ENCODE measurements at regions not wholly inside any gene's neighbourhood (a gene's known extent, or its start where the extent isn't known, plus 50 kb on each side); places are given as distances from the start of the nearest gene placed in this dataset.

DNA sequence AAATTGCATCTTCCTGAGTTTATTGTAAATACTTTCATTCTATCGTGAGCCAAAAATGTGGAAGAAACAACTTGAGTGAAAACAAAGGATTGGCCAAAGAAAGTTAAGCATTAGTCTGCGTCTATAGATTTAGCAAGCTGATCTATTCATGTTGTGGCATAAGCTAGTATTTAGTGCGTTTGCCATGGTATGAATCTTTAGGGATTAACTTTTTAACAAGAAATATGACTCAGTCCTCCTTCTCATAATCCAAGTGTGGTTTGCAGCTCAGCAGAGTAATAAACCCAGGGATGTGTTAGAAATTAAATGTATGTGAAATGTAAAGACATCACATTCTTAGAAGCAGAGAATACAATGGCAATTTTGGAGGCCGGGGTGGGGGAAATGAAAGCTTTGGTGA is 1110.9 kb downstream of the NLGN4X start:
- DNase-seq (no peak), ATAC-seq (no peak)
- TF ChIP-seq, protein P1, sequence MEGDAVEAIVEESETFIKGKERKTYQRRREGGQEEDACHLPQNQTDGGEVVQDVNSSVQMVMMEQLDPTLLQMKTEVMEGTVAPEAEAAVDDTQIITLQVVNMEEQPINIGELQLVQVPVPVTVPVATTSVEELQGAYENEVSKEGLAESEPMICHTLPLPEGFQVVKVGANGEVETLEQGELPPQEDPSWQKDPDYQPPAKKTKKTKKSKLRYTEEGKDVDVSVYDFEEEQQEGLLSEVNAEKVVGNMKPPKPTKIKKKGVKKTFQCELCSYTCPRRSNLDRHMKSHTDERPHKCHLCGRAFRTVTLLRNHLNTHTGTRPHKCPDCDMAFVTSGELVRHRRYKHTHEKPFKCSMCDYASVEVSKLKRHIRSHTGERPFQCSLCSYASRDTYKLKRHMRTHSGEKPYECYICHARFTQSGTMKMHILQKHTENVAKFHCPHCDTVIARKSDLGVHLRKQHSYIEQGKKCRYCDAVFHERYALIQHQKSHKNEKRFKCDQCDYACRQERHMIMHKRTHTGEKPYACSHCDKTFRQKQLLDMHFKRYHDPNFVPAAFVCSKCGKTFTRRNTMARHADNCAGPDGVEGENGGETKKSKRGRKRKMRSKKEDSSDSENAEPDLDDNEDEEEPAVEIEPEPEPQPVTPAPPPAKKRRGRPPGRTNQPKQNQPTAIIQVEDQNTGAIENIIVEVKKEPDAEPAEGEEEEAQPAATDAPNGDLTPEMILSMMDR (IDR thresholded peaks at IDR 0.05): no peak
- ChIA-PET CTCF (no interaction called here), POLR2A (no interaction called here)
- H3K36me3 Mint-ChIP-seq (ENCODE audit: low read depth): no peaks in the 10 kb centered on the region
- H3K4me3 Mint-ChIP-seq: no peak overlapping the region
- H3K27ac Mint-ChIP-seq: no peak overlapping the region
- H3K4me1 Mint-ChIP-seq (ENCODE audit: low read depth): no peaks in the 10 kb centered on the region
- H3K27me3 Mint-ChIP-seq: no peaks in the 10 kb centered on the region
- no peaks in the 10 kb centered on the region for H3K9me3 Mint-ChIP-seq
- intact Hi-C loops (cut with micrococcal nuclease): loop anchor here (10.0 kb wide), 1 partner anchor 573 kb away; no protein-coding TSS in a partner anchor

DNA sequence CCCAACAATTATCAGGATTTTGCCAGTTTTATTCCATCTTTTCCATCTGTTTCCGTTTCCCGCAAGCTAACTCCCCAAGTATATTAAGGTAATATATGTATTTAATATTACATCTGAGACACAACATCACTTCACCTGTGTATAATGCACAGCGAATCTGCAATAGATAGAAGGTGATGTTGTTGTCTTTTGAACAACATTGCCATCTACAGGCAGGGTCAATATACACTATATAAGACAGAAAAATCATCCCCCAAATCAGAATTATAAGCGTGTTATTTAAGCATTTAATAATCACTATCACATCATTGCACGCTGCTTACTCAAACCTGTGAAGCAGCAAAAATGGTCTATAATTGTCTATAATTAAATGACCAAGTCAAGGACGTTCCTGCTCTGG is 1115.5 kb downstream of the NLGN4X start:
- DNase-seq (no peak), ATAC-seq (no peak)
- H3K4me3 Mint-ChIP-seq: no peak overlapping the region
- no peaks in the 10 kb centered on the region for H3K9me3 Mint-ChIP-seq
- intact Hi-C loops (cut with micrococcal nuclease): loop anchor here (10.0 kb wide), 1 partner anchor 568 kb away; no protein-coding TSS in a partner anchor
- ChIA-PET POLR2A (no interaction called here), CTCF (no interaction called here)
- TF ChIP-seq, protein P1 (IDR thresholded peaks at IDR 0.05): no peak
- no peaks in the 10 kb centered on the region for H3K36me3 Mint-ChIP-seq (ENCODE audit: low read depth)
- H3K27me3 Mint-ChIP-seq: no peaks in the 10 kb centered on the region
- H3K4me1 Mint-ChIP-seq (ENCODE audit: low read depth): no peaks in the 10 kb centered on the region
- H3K27ac Mint-ChIP-seq: no peak overlapping the region

DNA sequence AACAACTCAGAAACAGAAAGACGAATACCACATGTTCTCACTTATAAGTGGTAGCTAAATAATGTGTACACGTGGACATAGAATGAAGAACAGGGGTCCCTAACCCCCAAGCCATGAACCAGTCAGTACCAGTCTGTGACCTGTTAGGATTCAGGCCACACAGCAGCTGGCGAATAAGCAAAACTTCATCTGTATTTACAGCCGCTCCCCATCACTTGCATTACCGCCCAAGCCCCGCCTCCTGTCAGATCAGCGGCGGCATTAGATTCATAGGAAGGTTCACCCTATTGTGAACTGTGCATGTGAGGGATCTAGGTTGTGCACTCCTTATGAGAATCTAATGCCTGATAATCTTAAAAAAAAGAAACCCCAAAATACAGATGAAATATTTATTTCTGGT is 1128.7 kb downstream of the NLGN4X start:
- H3K4me3 Mint-ChIP-seq: no peak overlapping the region
- CTCF ChIA-PET: no interaction called here
- intact Hi-C loops (cut with micrococcal nuclease): no loop called here
- DNase-seq (no peak), ATAC-seq (no peak)
- H3K4me1 Mint-ChIP-seq (ENCODE audit: low read depth): no peaks in the 10 kb centered on the region
- no peaks in the 10 kb centered on the region for H3K27me3 Mint-ChIP-seq
- H3K9me3 Mint-ChIP-seq: no peaks in the 10 kb centered on the region
- POLR2A ChIA-PET: no interaction called here
- no peak overlapping the region for H3K27ac Mint-ChIP-seq
- no peaks in the 10 kb centered on the region for H3K36me3 Mint-ChIP-seq (ENCODE audit: low read depth)
- TF ChIP-seq, protein P1 (IDR thresholded peaks at IDR 0.05): no peak

DNA sequence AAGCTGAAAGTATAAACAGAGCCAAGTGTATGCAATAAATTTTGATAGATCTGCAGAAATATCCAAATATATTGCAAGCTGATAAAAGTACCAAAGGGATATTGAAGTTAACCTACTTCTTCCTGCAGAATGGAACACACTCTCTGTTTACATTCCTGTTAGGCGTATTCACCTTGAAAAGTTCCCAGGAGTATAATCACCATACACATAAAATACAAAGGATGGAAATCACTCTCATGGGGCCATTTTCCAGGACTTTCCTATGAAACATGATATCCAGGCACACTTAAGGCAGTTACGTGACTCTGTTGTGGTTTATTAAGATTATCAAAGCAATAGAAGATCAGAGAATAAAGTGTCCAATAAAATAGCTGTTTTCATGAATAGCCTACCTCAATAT is 1142.3 kb downstream of the NLGN4X start:
- H3K36me3 Mint-ChIP-seq (ENCODE audit: low read depth): no peaks in the 10 kb centered on the region
- H3K4me3 Mint-ChIP-seq: no peak overlapping the region
- TF ChIP-seq, protein P1 (IDR thresholded peaks at IDR 0.05): no peak
- POLR2A ChIA-PET: no interaction called here
- ATAC-seq: no peak
- H3K27me3 Mint-ChIP-seq: no peaks in the 10 kb centered on the region
- no peak for DNase-seq
- H3K9me3 Mint-ChIP-seq: peaks cover 1% of the 10 kb centered on the region
- intact Hi-C loops (cut with micrococcal nuclease): no loop called here
- H3K27ac Mint-ChIP-seq: no peak overlapping the region
- H3K4me1 Mint-ChIP-seq (ENCODE audit: low read depth): no peaks in the 10 kb centered on the region
- CTCF ChIA-PET: no interaction called here

DNA sequence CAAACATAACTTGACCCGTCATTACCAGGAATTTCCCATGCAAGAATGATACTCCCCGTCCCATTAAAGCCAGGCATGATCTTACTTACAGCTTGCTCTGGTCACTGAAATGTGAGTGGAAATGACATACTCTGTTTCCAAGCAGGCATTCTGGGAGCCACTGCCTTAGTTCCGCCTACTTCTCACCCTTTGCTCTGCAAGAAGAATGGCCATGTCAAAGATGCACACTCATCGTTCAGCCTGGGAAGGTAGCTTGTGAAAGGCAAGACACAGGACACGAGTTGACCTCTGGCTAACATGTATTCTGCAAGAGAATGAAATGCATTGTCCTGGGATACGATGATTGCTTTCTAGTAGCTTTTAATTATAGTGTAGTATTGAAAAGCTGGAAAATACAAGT is 1144.4 kb downstream of the NLGN4X start:
- DNase-seq: no peak
- ChIA-PET CTCF (no interaction called here), POLR2A (no interaction called here)
- H3K4me1 Mint-ChIP-seq (ENCODE audit: low read depth): no peaks in the 10 kb centered on the region
- H3K4me3 Mint-ChIP-seq: no peak overlapping the region
- TF ChIP-seq, protein P1 (IDR thresholded peaks at IDR 0.05): no peak
- ATAC-seq: no peak
- no peaks in the 10 kb centered on the region for H3K36me3 Mint-ChIP-seq (ENCODE audit: low read depth)
- no peaks in the 10 kb centered on the region for H3K27me3 Mint-ChIP-seq
- no peak overlapping the region for H3K27ac Mint-ChIP-seq
- intact Hi-C loops (cut with micrococcal nuclease): no loop called here
- H3K9me3 Mint-ChIP-seq: peaks cover 1% of the 10 kb centered on the region
